Heart right ventricle (tissue), 16 donors: ENCODE measurements at regions not wholly inside any gene's neighbourhood (a gene's known extent, or its start where the extent isn't known, plus 50 kb on each side); places are given as distances from the start of the nearest gene placed in this dataset.
A peak's percentile ranks its signal among the peaks of the same experiment; 100 is the strongest.

Experiments used
- ATAC-seq, 8 donors: fragments of 200-7000 bp; cut with Tn5 transposase; one replicate each; pipeline ENCODE4 v1.9.1; 2020; ENCODE audit warnings: mild to moderate bottlenecking in 8 of 8, moderate library complexity in 8 of 8, moderate number of reproducible peaks in 1 of 8
- DNase-seq, 2 donors: peaks; one replicate each; pipeline ENCODE4 v3.0.0-alpha.2; 2020
- H3K27ac ChIP-seq, 10 donors: fragments of 200-600 bp; sonication (generic) in 2 of 10; one replicate each; pipeline versions ENCODE4 v1.5.0 to v1.8.0; 2020 to 2022; ENCODE audit warnings: mild to moderate bottlenecking in 3 of 10
- H3K27me3 ChIP-seq, 7 donors: fragments of 200-600 bp; one replicate each; pipeline ENCODE4 v1.8.0; 2021 to 2022; ENCODE audit warnings: mild to moderate bottlenecking in 2 of 7
- H3K36me3 ChIP-seq, 9 donors: fragments of 200-600 bp; sonication (generic) in 1 of 9; one replicate each; pipeline versions ENCODE4 v1.5.0 to v1.8.0; 2020 to 2022; ENCODE audit warnings: mild to moderate bottlenecking in 2 of 9
- H3K4me1 ChIP-seq, 9 donors: fragments of 200-600 bp; sonication (generic) in 1 of 9; one replicate each; pipeline versions ENCODE4 v1.5.0 to v1.8.0; 2020 to 2022; ENCODE audit warnings: mild to moderate bottlenecking in 4 of 9
- H3K4me3 ChIP-seq, 10 donors: fragments of 200-600 bp; sonication (generic) in 2 of 10; one replicate each; pipeline versions ENCODE4 v1.5.0 to v1.8.0; 2020 to 2022; ENCODE audit warnings: mild to moderate bottlenecking in 7 of 10, moderate library complexity in 2 of 10
- H3K9me3 ChIP-seq, 11 donors: fragments of 200-600 bp in 10 of 11; sonication (generic) in 2 of 11; one replicate each; pipeline versions ENCODE4 v1.5.0 to v1.8.0; 2013 to 2022; ENCODE audit warnings: mild to moderate bottlenecking in 2 of 11, control low read depth in 1 of 11, moderate library complexity in 1 of 11
- WGBS, 2 donors: extraction: QIAGEN DNeasy Blood & Tissue Kit; methylation state at CpG; one replicate each; pipeline ENCODE4 v1.1.7; 2013; ENCODE audit warnings: inconsistent platforms in 1 of 2; 5-methylcytosine and 5-hydroxymethylcytosine counted together
- intact Hi-C, 10 donors: fragments of 100-400 bp; cut with DNase I; formaldehyde crosslinking; loops; one replicate each; pipeline versions ENCODE4 v1.11.1 to v1.14.2; 2022
- TF ChIP-seq, protein P1 (sequence below), 9 donors: fragments of 200-600 bp; sonication (generic) in 2 of 9; IDR thresholded peaks; one replicate each; pipeline versions ENCODE4 v1.5.0 to v1.8.0; 2021 to 2022; ENCODE audit warnings: antibody characterized with exemption in 9 of 9, mild to moderate bottlenecking in 5 of 9, moderate library complexity in 1 of 9
- donor health status: Arrhythmogenic right ventricular cardiomyopathy.
- donor health status: ischemic (EF 13 %, LVEDD 7.1; RV severe dilation, severe dysfunction).
- donor health status: healthy with polysubstance abuse.
- donor health status: DM: no; HTN: yes; CAD: no.
- donor health status: DM: no; HTN: no; CAD: no.
- donor health status: ischemic (EF 25% LVEDD 6.9; RV normal size, moderate dysfunction).
- donor health status: ischemic (EF 25% LVEDD 5.7; RV mildly dilated, moderate dysfunction).
- donor health status: healthy.
- donor health status: DM: yes; HTN: yes; CAD: no.
- donor health status: Ischemic cardiomyopathy.
- donor health status: ischemic (EF 35%, LVEDD 5.7; RV mildly dilated, moderate dysfunction).
- donor health status: nonischemic (EF 11% LVEDD 7.7; RV severe dilation, severe dysfunction).
- donor health status: DM: yes; HTN: yes; CAD: no.
- donor health status: PGD.
- donor health status: ischemic (EF 29% LVEDD 5.4; RV normal size, mild dysfunction).
- donor health status: nonischemic (EF 23%, LVEDD 6.1; RV moderate dilation, normal function).

DNA sequence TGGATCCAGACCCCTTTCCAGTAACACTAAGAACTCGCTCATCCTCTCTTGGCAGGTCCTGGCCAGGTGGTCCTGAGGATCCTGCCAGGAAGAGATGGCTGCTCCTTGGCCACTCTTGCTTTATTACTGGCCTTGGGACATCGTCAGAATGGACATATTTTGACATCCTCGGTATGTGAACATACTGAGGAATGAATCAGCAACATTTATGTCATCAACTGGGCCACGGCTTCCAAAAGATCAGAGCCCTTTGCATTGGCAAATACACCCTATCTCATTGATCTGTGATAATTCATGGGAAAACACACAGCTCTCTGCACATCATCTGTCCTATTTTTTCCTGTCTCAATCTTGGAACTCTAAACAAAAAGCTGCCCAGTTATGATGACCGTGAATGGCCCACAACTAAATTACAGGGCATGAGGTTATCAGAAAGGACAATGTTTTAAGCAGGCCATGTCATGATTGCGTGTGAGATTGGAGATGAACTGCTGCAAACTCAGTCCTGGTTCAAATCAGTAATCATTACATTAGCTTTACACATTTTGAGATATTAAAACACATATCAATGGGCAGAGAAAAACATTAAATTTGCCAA is 1325.8 kb downstream of the AACS start:
- WGBS, 2 donors = 61 to 66% methylated on average over 6 of the region's 6 CpGs
- intact Hi-C loops = no loop called here

DNA sequence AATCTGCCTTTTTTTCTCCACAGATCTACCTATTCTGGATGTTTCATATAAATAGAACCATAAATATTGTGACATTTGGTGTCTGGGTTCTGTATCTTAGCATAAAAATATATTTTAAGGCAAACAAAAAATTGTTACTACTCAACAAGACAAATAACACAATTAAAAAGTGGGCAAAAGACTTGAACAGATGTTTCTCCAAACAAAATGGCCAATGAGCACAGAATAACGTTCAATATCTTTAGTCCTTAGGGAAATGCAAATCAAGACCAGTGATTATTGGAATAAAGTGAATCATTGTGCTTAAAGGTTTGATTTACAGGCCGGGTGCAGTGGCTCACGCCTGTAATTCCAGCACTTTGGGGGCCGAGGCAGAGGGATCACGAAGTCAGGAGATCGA is 1331.3 kb downstream of the AACS start:
- Histone ChIP-seq H3K27me3 (no peaks in the 10 kb centered on the region), H3K4me1 (no peaks in the 10 kb centered on the region), H3K4me3 (no peak overlapping the region), H3K27ac (no peak overlapping the region), H3K9me3 (peaks cover 0 to 27% (median 0%) of the 10 kb centered on the region in 11 donors), H3K36me3 (no peaks in the 10 kb centered on the region)
- ATAC-seq (no peak), DNase-seq (no peak)
- intact Hi-C loops = no loop called here
- WGBS, 2 donors = 67 to 70% methylated on average over 6 of the region's 6 CpGs
- TF ChIP-seq, protein P1, sequence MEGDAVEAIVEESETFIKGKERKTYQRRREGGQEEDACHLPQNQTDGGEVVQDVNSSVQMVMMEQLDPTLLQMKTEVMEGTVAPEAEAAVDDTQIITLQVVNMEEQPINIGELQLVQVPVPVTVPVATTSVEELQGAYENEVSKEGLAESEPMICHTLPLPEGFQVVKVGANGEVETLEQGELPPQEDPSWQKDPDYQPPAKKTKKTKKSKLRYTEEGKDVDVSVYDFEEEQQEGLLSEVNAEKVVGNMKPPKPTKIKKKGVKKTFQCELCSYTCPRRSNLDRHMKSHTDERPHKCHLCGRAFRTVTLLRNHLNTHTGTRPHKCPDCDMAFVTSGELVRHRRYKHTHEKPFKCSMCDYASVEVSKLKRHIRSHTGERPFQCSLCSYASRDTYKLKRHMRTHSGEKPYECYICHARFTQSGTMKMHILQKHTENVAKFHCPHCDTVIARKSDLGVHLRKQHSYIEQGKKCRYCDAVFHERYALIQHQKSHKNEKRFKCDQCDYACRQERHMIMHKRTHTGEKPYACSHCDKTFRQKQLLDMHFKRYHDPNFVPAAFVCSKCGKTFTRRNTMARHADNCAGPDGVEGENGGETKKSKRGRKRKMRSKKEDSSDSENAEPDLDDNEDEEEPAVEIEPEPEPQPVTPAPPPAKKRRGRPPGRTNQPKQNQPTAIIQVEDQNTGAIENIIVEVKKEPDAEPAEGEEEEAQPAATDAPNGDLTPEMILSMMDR (IDR thresholded peaks at IDR 0.05) = no peak

More for the DNA sequence above, 1325.8 kb downstream of the AACS start:
- Histone ChIP-seq H3K9me3 (no peaks in the 10 kb centered on the region), H3K4me3 (no peak overlapping the region), H3K4me1 (no peaks in the 10 kb centered on the region), H3K36me3 (no peaks in the 10 kb centered on the region), H3K27me3 (no peaks in the 10 kb centered on the region), H3K27ac (no peak overlapping the region)
- DNase-seq (no peak), ATAC-seq (no peak)
- TF ChIP-seq, protein P1 (IDR thresholded peaks at IDR 0.05) = no peak

DNA sequence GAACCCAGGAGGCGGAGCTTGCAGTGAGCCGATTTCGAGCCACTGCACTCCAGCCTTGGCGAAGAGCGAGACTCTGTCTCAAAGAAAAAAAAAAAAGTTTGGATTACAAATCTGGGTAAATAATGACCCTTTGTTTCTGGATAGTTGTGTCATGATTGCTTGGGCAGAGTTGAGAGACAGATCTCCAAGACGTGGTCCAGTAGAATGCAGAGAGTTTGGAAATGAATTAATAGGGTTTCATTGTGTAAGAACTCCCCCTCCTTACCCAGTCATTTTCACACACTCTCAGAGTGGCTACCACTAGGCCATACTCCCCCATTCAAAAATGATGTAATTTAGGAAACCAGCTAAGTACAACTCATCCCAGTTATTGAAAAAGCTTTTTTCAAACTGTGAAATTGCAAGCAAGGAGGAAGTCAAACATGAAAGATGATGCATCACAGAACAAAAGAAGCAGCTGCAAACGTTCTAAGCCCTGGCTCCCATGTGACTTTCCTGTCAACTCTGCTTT is 1331.9 kb downstream of the AACS start:
- no peak overlapping the region for H3K4me3 ChIP-seq
- H3K9me3 ChIP-seq = peaks cover 0 to 27% (median 0%) of the 10 kb centered on the region in 11 donors
- no peaks in the 10 kb centered on the region for H3K4me1 ChIP-seq
- TF ChIP-seq, protein P1 (IDR thresholded peaks at IDR 0.05) = no peak
- ATAC-seq (peak in 3 of 8 donors; percentile 51 to 96 (median 60)), DNase-seq (no peak)
- 70 to 77% methylated on average over 7 of the region's 7 CpGs for WGBS, 2 donors
- intact Hi-C loops = no loop called here
- no peaks in the 10 kb centered on the region for H3K27me3 ChIP-seq
- H3K27ac ChIP-seq = no peak overlapping the region
- no peaks in the 10 kb centered on the region for H3K36me3 ChIP-seq

DNA sequence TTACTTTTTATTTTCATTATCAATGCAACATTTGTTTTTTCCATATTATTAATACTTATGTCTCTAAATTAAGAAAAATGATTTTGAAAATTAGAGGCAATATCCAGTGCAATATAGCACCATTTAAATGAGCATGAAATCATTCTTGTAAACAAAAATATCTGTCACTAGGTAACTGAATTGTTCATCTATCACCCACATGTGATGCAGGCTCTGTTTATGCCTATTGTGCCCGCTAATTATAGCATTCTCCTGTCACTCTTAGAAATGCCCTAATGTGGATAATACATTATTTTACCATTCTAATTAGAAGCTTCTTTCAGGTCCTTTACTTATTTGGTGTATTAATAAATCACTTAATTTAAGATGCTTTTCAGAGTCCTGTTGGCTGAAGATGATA is 1332.4 kb downstream of the AACS start:
- H3K36me3 ChIP-seq = no peaks in the 10 kb centered on the region
- 82 to 87% methylated on average over 1 of the region's 1 CpG for WGBS, 2 donors
- H3K27ac ChIP-seq = no peak overlapping the region
- peaks cover 0 to 27% (median 0%) of the 10 kb centered on the region in 11 donors for H3K9me3 ChIP-seq
- no peak for DNase-seq
- no peak overlapping the region for H3K4me3 ChIP-seq
- H3K4me1 ChIP-seq = no peaks in the 10 kb centered on the region
- no peak for ATAC-seq
- no peaks in the 10 kb centered on the region for H3K27me3 ChIP-seq
- intact Hi-C loops = no loop called here
- TF ChIP-seq, protein P1 (IDR thresholded peaks at IDR 0.05) = no peak
